Activated CD8-positive, alpha-beta memory T cell treated with anti-CD3 and anti-CD28 coated beads for 4 hours (primary cell): ENCODE measurements at regions not wholly inside any gene's neighbourhood (a gene's known extent, or its start where the extent isn't known, plus 50 kb on each side); places are given as distances from the start of the nearest gene placed in this dataset.
"Not testable (repeated sequence)": the region's sequence is repeated elsewhere in the genome, so short reads cannot be mapped to it uniquely, and the experiment has no call there.

Experiments used
- DNase-seq, 2 donors: peaks; one replicate each; pipeline ENCODE4 v3.0.0-alpha.2; 2020; ENCODE audit warnings: low read depth in 2 of 2

DNA sequence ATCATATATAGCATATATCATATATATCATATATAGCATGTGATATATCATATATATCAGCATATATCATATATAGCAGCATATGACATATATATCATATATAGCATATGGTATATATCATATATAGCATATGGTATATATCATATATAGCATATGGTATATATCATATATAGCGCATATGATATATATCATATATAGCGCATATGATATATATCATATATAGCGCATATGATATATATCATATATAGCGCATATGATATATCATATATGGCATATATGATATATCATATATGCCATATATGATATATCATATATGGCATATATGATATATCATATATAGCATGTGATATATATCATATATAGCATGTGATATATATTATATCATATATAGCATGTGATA, 680.4 kb upstream of the HS3ST1 start:
- DNase-seq = not testable (repeated sequence)

DNA sequence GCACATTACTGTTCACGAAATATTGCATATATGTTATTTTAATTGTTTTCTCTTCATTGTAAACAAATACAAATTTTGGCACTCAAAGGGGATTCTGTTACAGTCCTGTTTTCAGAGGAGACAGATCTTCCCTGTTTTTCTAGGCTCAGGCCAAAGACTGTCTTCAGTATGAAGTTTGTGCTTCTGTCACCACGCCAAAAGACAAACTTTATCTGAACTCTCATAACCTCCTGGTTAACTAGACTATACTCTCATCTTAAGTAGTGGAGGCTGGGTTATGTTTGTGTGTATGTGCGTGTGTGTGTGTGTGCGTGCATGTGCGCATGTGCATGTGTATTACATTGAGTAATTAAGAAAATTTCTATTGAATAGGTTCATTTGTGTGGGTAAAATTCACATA, 676.8 kb upstream of the HS3ST1 start:
- DNase-seq = no peak

DNA sequence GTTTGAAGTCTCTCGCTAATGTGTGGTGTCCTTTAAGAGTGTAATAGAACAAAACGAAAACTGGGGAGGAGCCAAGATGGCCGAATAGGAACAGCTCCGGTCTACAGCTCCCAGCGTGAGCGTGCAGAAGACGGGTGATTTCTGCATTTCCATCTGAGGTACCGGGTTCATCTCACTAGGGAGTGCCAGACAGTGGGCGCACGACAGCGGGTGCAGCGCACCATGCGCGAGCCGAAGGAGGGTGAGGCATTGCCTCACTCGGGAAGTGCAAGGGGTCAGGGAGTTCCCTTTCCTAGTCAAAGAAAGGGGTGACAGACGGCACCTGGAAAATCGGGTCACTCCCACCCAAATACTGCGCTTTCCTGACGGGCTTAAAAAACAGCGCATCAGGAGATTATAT, 661.2 kb upstream of the HS3ST1 start:
- not testable (repeated sequence) for DNase-seq

DNA sequence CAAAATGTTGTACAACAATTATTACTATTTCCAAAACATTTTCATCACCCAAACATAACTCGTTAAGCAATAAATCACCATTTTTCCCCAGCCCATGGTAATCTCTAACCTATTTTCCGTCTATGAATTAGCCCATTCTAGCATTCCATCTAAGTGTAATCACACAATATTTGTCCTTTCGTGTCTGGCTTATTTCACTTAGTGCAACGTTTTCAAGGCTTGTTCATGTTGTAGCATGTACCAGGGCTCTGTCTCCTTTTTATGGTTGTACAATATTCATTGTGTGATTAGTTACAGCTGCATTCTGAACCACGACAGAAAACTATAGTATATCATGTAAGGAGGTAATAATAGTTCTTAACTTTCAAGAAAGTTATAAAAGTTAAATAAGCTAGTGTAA, 656.0 kb upstream of the HS3ST1 start:
- no peak for DNase-seq

DNA sequence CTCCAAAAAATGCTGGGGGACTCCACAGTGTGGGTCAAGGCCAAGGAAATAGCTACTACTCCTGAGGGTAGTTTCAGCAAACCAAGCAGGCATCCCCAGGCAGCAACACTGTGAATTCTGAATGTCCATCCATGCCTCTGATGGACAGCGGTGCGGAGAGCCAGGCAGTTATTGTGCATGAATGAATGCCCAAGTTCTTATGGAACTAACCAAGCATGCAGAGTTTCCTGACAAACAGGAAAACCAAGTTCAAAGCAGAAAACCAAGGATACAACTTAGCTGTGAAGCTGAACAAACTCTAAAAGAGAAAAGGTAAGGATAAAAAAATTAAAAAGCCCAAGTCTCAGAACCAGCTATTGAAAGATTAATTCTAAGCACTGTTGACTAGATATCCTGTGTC, 642.6 kb upstream of the HS3ST1 start:
- no peak for DNase-seq

DNA sequence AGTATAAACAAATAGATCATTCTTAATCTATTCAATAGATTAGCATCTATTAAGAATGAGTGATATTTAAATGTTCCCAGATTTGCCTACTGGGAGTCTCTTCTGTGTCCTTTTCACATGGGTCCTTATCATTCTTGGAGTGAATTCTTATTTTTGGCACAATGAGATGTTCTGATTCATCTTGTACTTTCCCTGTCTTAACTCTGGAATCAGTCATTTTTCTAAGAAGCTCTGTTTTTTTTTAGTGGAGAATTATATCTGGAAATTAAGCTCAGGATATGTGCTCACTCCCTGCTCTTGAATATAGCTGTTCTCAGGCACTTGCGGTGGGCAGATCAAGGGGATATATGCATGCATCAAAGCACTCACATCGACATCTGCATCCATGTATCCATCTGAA, 625.3 kb upstream of the HS3ST1 start:
- no peak for DNase-seq

DNA sequence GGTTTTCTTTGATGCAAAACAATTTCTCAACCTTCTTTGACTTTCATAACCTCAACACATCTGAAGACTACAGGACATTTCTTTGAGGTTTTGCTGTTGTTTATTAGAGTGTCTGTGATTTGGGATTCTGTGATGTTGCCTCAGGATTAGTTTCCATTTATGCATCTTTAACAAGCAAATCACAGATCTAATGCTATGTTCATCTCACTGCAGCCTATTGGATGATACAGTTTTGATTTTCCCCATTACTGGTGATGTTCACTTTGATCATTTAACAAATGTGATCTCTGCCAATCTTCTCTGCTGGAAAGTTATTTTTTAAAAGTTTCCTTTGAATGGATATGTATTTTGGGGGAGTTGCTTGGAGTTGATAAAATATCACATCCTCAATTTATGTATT, 624.9 kb upstream of the HS3ST1 start:
- DNase-seq = no peak

DNA sequence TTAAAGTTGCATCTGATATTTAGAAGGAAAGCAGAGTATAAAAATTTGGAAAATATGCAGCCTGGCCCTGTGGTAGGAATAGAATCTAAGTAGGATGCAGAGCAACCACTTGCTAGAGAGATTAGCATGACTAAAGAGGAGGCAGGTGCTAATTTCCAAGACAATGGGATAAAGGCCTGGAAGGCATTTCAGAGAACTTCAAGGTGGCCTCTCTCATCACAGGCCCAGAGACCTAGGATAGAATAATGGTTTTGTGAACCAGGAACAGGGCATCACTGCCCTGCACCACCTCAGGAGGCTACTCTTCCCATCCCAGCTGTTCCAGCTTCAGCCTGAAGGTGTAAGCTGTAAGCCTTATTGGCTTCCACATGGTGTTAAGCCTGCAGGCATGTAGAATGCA, 621.7 kb upstream of the HS3ST1 start:
- DNase-seq = no peak

DNA sequence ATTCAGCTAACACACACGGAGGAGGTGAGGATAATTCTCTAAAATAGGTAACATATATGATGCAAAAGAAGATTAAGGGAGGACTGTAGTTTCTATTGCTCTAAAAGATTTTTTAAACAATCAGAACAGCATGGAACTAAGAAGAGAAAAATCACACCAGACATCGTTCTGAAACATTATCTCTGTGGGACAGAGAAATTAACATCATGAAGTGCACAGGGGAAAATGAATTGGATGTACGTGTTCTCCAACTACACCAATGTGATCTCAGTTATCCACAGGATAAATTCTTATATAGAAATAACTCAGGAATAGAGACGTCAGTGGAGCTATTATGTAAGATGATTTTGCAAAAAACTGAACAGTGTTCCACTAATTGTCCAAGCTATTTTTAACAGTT, 614.1 kb upstream of the HS3ST1 start:
- no peak for DNase-seq

DNA sequence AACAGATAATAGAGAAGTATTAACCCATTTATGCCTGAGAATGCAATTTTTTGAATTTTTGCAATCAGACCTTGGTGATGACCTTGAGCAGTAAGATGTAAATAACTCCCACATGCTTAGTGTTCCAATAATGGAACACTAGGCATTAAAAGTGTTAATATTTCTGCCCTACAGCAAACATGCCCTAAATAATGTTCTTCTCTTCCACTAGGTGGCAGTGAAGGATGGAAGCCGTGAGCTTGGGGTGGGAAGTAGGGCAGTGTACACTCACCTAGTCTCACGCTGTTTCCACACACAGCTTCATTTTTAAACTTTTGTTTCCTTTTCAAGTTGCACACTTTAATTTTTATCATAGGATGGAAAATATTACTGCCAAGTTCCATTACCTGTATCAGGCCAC, 613.1 kb upstream of the HS3ST1 start:
- DNase-seq = no peak

DNA sequence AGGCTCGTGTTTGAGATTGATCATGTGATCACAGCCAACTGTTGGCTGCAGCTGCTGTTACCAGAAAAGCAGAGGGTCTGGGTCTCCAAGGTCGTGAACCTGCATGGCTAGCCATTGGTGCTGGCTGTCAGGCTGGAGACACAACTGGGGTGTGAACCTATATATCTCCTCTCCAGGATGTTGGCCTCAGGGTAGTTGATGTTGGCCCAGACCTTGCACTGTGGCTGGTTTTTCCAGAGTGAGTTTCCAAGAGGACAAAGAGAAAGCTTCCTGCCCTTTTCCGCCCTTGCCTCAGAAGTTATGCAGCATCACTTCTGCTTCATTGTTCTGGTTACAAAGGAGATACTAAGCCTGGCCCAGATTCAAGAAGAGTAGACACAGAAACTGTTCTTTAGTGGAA, 607.8 kb upstream of the HS3ST1 start:
- DNase-seq = no peak

DNA sequence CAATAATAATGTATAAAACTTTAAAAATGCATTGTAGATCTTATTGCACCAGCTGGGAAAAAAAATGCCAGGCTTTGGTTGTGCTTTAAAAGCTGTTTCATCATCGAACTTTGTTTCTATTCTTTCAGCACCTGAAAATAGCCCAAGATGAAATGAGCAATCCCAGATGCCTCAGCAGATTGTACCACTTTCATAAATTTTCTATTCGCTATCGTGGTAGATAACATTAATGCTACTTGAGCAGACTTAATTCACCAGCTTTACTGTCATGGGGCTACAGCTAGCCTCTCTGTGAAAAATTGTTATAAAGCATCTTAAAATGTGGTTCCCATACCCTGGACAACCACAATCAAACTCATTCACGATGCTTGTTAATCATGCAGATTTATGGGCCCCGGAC, 599.6 kb upstream of the HS3ST1 start:
- no peak for DNase-seq

DNA sequence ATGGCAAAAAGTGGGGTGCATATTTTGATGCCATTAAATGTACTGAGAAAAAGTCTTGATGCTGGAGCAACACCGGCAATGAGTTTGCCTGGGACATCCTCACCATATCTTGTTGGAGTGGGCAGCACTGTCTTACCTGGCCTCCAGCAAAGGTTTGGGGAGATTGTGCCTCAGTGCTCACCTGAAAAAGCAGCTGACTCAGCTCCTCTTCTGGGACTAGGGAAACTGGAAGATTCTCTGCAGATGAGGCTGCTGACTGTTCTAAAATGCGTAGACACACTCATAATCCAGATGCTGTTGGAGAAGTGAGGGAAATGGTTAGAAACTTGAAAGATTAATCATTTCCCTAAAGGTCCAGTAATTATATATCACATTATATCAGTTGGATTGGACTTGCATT, 593.7 kb upstream of the HS3ST1 start:
- no peak for DNase-seq

DNA sequence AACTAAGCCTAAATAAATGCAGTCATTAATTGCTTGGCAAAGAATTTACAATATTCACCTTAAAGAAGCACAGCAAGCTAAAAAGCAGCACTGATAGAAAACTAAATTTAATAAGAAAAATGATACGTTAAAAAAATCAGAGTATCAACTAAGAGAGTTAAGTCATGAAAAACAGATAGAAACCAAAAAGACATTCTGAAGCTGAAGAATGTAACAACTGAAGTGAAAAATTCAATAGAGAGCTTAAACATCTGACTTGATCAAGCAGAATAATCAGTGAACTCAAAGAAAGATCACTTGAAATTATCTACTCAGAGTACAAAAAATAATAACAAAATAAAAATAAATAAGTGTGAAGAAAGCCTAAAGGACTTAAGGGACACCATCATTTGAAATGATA, 588.0 kb upstream of the HS3ST1 start:
- DNase-seq = no peak

DNA sequence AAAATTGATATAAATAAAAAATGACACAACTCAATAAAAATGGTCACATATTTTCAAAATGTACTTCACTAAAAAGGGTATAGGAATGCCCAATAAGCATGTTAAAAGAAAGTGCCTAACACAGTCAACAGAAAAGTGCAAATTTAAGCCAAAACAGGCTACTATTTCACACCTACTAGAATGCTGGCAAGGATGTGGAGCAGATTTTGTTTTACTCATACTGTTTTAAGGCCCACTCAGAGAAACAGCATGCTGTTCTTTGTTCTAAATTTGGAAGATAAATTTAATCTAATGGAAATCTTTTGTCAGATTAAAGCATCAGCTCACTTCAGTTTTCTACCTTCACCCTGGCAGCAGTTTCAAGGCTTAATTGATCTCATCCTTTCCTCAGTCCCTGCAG, 576.8 kb upstream of the HS3ST1 start:
- no peak for DNase-seq

DNA sequence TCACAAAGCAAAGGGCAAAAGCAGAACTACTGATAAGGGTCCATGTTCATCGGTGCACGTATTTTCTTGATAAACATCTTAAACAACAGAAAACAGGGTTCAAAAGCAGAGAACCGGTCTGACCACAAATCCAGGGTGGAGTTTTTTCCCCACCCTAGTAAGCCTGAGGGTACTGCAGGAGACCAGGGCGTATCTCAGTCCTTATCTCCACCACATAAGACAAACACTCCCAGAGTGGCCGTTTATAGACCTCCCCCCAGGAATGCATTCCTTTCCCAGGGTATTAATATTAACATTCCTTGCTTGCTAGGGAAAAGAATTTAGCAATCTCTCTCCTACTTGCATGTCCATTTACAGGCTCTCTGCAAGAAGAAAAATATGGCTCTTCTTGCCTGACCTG, 567.9 kb upstream of the HS3ST1 start:
- not testable (repeated sequence) for DNase-seq

DNA sequence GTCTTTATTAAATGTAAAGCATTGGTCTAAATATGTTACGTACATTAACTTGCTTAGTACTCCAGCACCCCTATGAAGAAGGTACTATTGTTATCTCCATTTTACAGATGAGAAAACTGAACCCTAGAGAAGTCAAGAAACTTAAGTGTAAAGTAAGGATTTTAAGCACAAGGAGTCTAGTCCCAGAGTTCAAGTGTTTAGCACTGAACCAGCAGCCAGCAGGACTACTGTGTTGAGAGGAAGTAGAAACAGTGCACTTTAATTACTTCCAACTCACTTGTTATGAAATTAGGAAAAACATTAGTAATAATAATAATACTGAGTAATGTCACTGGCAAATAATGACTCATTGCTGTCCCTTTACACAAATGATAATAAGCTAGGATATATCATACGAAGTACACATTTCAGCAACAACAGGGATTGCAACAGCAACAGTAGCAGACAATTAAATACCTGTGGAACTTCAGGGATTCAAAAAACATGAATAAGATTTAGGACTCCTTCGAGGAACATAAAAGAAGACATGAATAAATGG, 548.1 kb upstream of the HS3ST1 start:
- DNase-seq = no peak

DNA sequence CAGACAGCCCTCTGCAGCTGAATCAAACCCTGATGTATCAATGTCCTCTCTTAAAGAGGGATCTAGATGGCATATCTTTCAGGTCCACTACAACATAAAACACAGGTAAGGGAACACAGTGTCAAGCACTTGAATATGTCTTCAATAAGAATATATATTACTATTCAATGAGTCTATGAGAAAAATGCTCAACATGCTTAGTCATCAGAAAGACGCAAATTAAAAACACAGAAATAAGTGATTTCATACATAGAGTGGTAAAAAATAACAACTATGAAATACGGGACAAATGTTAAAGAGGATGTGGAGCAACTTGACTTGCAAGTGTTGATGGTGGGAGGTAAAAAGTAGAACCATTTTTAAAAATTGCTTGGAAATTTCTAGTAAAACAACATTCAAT, 544.6 kb upstream of the HS3ST1 start:
- no peak for DNase-seq

DNA sequence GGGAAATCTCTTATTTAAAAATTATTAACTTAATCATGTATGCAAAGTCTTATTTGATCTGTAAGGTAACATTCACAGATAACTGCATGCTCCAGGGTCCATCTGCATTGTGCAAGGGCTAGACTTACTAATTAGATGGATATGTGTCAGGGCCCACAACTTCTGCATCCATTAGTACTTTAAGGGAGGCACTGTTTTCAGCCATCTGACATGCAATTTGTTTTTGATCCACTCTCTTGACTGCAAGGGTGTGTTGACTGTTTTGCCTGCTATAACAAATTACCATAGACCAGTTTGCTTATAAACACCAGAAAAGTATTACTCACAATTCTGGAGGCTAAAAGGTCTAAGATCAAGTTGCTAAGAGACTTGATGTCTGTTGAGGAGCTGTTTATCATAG, 542.1 kb upstream of the HS3ST1 start:
- DNase-seq = no peak

DNA sequence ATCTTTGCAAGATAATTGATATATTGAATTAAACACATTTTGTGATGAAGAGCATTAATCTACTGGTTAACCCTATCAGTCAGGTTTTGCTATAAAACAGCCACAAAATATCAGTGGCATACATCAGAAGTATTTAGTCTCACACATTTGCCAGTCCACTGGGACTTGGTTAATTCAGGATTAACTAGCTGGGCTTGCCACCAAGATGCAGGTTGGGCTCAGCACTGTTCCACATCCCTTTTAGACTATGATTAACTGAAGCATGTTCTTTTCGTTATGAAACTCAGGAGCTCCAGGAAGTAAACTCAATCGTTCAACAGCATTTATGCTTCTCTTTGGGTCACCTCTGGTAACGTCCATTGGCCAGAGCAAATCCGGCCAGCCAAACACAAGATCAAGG, 538.1 kb upstream of the HS3ST1 start:
- DNase-seq = no peak

DNA sequence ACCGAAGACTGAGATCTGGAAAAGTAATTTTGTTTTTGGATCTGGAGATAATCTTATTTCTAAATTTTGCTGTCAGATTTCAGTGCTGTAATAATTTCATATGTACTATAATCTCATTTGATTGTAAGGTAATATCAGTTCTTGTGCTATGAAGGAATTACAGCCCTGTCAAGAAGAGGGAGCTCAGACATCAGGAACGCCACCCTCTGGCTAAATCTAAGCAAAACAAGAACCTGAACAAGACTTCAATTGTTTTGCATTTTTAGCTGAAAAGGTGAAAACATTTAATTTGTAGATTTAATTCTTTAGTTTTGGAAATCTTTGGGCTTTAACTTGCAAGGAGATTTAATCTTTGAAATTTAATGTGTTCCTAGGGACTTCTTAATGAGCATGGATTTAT, 525.4 kb upstream of the HS3ST1 start:
- no peak for DNase-seq

DNA sequence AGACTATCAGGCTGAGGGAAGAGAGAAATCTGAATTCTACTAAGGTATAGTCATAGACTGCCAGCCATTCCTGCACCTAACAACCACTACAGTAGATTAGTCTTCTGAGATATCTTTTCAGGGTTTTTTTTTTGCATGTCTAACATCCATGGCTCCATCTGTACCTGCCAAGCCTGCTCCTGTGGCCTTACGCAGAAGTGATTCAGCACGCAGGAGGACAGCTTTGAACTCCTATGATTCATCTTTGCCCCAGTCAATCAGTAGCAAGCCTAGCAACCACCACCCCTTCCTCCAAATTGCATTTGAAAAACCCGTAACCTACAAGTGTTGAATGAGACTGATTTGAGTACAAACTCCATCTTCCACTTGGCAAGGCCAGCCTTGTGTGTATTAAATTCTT, 520.7 kb upstream of the HS3ST1 start:
- no peak for DNase-seq

DNA sequence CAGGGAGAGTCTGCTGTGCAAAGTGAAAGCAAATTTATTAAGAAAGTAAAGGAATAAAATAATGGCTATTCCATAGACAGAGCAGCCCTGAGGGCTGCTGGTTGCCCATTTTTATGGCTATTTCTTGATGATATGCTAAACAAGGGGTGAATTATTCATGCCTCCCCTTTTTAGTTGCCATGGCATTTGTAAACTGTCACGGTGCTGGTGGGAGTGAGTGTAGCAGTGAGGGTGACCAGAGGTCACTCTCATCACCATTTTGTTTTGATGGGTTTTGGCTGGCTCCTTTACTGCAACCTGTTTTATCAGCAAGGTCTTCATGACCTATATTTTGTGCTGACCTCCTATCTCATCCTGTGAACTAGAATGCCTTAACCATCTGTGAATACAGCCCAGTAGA, 518.9 kb upstream of the HS3ST1 start:
- not testable (repeated sequence) for DNase-seq

DNA sequence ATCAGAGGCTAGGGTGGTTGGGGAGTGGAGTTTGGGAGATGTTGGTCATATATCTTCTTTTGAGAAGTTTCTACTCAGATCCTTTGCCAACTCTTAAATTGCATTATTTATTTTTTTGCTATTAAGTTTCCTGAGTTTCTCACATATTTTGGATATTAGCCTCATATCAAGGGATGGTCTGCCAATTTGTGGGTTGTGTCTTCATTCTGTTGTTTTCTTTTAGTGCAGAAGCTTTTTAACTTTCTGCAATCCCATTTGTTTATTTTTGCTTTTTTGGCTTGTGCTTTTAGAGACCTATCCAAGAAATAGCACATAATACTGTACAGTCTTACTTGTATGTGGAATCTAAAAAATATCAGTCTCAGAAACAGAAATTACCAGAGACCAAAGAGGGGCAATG, 509.2 kb upstream of the HS3ST1 start:
- no peak for DNase-seq

DNA sequence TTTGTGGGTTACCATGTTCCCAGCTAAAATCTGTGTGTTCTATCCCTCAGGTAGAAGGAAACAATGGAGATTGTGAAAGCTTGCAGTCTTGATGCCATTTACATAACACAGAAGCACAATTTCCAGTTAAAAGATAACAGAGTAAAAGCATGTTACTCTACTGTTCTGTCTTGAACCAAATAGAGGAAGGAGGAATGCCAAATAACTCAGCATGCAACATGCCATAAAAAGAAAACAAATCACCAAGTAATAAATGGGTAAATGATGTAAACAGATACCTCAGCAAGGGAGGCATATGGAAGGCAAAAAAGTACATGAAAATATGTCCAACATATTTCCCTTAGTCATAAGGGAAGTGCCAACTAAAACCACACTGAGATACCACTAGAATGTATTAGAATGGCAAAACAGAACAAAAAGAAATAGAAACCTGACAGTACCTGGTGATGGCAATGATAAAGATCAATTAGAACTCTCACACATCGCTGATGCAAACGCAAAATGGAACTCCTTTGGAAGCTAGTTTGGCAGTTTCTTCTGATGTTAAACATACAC, 502.6 kb upstream of the HS3ST1 start:
- DNase-seq = no peak
